AG04449 (cell line): ENCODE measurements at regions not wholly inside any gene's neighbourhood (a gene's known extent, or its start where the extent isn't known, plus 50 kb on each side); places are given as distances from the start of the nearest gene placed in this dataset.

Experiments
- CTCF ChIA-PET: fragments of 350-600 bp; formaldehyde crosslinking; extraction: SDS; loops from one replicate; lab custom pipeline; 2021; ENCODE audit warnings: antibody characterized with exemption; lab: Yijun Ruan, JAX
- POLR2A ChIA-PET: fragments of 400-600, 350-600 bp; formaldehyde crosslinking; extraction: SDS; loops from one replicate; lab custom pipeline; 2020; ENCODE audit warnings: antibody characterized with exemption, inconsistent platforms; lab: Yijun Ruan, JAX
- DNase-seq: peaks from one replicate; pipeline ENCODE4 v3.0.0-alpha.2; 2010; ENCODE audit warnings: low read depth, low spot score
- H3K4me3 ChIP-seq: 2 replicates; pipeline ENCODE4 v1.5.1; 2011; ENCODE audit warnings: low read depth, mild to moderate bottlenecking, control low read depth, low read length
- TF ChIP-seq, protein P1 (sequence below): IDR thresholded peaks from one replicate; pipeline ENCODE4 v1.5.1; 2011; ENCODE audit warnings: mild to moderate bottlenecking, moderate library complexity, low read length, control low read depth, inconsistent platforms; ENCODE audit not compliant: insufficient read depth; ENCODE audit errors: missing control alignments

DNA sequence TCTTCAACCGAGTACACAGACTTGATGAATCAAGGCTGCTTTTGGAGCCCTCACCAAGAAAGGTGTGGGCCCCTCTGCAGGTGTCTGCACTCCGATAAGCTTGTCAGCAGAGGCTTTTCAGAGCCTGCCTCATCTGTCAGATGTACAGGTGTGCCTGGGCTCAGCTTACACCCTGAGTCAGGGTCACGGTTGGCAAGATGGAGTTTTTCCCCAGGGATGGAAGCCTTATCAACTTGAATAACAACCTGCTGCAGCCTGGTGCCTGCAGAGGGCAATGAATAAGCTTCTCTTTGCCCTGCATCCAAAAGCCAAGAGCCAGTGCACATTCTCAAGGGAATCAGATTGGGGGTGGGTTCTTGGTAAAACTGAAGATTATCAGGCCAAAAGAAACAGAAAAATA, 427.1 kb downstream of the CD83 start:
- TF ChIP-seq, protein P1, sequence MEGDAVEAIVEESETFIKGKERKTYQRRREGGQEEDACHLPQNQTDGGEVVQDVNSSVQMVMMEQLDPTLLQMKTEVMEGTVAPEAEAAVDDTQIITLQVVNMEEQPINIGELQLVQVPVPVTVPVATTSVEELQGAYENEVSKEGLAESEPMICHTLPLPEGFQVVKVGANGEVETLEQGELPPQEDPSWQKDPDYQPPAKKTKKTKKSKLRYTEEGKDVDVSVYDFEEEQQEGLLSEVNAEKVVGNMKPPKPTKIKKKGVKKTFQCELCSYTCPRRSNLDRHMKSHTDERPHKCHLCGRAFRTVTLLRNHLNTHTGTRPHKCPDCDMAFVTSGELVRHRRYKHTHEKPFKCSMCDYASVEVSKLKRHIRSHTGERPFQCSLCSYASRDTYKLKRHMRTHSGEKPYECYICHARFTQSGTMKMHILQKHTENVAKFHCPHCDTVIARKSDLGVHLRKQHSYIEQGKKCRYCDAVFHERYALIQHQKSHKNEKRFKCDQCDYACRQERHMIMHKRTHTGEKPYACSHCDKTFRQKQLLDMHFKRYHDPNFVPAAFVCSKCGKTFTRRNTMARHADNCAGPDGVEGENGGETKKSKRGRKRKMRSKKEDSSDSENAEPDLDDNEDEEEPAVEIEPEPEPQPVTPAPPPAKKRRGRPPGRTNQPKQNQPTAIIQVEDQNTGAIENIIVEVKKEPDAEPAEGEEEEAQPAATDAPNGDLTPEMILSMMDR = no peak
- ChIA-PET CTCF (no interaction called here), POLR2A (no interaction called here)
- no peak for DNase-seq
- no peak overlapping the region for H3K4me3 ChIP-seq

DNA sequence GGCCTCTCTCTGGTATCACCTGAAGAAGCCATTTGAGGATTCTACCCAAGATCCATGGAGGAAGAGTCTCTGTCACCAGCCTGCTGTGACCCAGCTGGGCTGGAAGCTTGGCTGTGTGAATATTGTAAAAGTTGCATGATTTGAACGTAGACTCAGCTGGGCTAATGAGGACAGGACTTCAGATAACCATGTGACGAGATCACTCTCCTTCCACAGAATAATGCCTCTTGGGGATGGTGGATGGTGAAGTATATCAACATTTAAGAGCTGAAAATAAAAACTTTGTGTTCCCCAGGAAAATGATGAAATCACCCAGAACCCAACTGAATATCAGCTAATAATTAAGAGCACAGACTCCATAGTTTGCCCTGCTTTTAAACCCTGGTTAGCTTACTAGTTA, 427.9 kb downstream of the CD83 start:
- ChIA-PET CTCF (no interaction called here), POLR2A (interaction anchor here (0.6 kb wide), 1 partner anchor 9 kb away, joined by 3 read pairs; no protein-coding TSS in a partner anchor)
- no peak for DNase-seq
- H3K4me3 ChIP-seq = no peak overlapping the region
- TF ChIP-seq, protein P1 = no peak

DNA sequence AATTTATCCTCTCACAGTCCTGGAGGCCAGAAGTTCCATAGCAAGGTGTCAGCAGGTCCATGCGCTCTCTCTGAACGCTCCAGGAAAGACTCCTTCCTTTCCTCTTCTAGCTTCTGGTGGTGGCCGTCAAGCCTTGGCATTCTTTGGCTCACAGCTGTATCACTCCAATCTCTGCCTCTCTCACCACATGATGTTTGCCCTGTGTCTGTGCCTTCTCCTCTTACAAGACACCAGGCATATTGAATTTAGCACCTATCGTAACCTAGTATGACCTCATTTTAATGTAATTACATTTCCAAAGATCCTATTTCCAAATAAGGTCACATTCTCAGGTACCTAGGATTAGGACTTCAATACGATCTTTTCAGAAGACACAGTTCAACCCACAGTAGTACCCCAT, 428.5 kb downstream of the CD83 start:
- TF ChIP-seq, protein P1 = no peak
- DNase-seq = no peak
- POLR2A ChIA-PET = interaction anchor here (0.6 kb wide), 2 partner anchors 9 kb away, joined by 3 read pairs; no protein-coding TSS in a partner anchor
- H3K4me3 ChIP-seq = no peak overlapping the region
- CTCF ChIA-PET = no interaction called here

DNA sequence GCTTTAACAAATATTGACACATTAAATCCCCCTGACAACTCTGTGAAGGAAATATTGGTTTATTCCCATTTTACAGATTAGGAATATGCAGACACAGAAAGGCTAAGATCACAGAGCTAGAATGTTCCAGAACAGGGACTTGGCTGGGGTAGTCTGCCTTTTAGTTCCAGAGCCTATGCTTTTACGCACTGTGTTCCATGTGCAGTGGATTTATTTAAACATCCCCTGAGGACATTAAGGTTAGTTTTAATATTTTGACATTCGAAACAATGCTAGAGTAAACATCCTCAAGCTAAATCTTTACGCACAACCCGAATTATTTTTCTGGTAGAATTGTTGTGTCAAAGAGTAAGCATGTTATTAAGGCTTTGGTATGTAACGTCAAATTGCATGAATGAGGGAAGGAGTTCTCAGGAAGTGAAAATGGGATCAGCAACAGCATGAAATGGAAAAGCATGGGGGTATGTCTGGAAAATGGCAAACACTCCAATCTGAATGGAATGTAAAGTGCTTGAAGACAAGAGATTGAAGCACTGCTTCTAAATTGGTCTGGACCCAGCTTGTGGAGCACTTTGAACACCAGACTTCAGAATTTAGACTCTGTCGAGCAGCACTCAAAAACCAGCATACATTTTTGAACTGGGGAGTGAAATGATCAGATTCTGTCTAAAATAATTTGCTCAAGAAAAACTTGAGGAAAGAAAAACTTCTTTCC, 429.9 kb downstream of the CD83 start:
- ChIA-PET POLR2A (no interaction called here), CTCF (no interaction called here)
- no peak for DNase-seq

DNA sequence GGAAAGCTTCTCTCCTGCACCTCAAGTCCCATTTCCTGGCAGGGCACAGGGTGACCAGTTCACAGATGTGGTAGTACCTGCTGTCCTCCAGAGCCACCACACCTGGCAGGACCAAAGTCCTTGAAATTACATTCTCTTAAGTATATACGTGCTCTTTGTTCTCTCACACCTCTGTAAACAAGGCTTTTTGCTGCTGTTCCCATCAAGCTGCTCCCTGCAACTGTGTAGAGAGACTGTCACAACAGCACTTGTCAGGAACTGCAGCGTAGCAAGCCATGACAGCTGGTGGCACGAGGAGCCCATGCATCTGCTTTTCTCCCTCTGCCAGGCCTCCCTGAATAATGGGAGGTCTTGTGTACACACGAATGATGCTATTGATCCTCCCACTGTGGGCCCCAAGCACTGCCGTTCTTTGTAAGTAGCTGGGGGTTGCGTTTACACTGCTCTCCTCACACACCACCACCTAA, 431.8 kb downstream of the CD83 start:
- no peak for DNase-seq
- H3K4me3 ChIP-seq = no peak overlapping the region
- TF ChIP-seq, protein P1 = no peak
- ChIA-PET POLR2A (no interaction called here), CTCF (no interaction called here)

More for the DNA sequence above, 429.9 kb downstream of the CD83 start:
- H3K4me3 ChIP-seq = no peak overlapping the region
- TF ChIP-seq, protein P1 = no peak

DNA sequence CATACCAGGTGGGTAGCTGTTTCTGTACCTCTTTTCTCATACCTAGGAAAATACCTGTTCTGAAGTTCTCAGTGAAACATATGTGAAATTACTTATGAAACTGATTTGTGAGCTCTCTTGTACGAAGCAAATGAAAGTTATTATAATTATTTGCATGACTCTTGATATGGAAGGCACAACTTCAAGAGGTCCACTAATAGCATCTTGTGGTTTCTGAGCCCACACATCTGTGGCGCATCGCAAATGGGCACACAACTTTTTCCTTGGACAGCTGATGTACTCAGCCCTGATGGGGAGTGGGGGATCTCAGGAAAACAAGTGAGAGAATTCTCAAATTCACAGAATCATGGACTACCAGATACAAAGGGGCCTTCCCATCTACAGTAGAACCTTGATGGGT, 432.3 kb downstream of the CD83 start:
- ChIA-PET CTCF (no interaction called here), POLR2A (no interaction called here)
- no peak overlapping the region for H3K4me3 ChIP-seq
- TF ChIP-seq, protein P1 = no peak
- no peak for DNase-seq
